COLO668 (cell line): ENCODE measurements at regions not wholly inside any gene's neighbourhood (a gene's known extent, or its start where the extent isn't known, plus 50 kb on each side); places are given as distances from the start of the nearest gene placed in this dataset.

Source experiments
- DNase-seq: peaks from one replicate; lab custom pipeline; 2025; ENCODE audit not compliant: unreplicated experiment; lab: John Stamatoyannopoulos, UW

DNA sequence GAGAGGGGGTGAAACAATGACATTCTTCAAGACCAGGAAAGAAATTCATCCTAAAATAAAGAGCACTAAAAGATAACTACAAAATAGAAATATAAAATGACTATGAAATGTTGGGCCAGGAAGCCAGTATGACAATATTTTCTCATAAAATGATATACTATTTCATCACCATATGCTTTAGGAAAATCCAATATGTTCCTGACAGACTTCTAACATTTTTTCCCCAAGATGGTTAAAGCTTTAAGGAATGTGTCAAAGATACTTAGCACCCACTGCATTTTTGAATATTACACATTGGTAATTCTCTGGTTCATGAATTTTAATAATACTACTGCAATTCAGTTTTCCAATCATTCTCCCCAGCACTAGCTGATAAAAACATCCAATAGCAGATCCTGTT is 87.7 kb upstream of the PLEKHG7 start:
- DNase-seq: no peak

DNA sequence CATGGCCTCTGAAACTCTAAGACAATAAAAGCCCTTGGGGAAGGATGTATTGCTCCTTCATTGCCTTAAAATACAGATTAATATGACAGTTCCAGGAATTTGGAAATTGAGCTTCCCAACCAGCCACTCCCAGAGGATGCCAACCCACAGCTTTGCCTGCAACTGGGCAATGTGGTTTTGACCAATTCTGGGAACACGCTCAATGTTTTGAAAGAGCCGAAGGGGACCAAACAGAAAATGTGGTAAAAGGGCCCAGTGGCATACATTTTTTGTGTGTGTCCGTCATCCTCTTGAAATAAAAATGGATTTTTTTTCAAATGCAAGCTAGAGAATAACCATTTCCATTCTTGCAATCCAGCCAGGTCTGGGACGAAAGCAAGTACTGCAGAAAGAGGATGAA is 88.3 kb upstream of the PLEKHG7 start:
- DNase-seq: no peak

DNA sequence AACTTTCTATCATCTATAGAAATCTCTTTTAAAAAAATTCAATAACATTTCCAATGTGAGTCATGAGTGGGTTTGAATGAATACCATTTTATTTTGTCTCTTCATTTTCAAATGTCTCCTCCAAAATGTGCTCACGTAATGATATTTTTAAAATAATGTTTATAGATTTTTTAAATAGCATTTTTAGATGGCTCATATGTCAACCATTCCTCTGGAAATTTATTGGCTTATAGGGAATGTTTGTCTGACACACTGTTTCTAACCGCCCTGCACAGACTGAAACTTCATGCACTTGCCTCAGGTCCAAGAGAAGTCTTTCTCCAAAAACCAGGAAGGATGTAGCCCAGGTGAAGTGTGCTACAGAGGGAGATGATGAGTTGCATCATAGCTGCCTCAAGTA is 88.8 kb upstream of the PLEKHG7 start:
- DNase-seq: no peak

DNA sequence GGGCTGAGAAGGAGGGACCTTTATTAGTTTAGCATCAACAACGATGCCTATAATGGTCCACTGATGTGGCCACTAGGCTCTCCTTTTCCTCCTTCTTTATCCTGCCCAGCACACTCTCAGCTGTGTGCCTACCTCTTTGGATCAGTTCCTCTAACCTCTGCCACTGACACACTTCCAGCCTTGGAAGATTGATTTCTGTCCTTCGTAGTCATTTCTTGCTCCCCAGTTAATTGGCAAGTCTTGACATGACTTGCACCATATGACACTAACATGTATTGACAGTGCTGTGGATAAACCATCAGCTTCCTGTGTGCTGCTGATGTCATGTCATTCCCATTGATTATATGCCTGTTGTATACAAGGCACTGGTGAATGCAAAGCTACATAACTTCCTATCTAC is 90.2 kb upstream of the PLEKHG7 start:
- no peak for DNase-seq

DNA sequence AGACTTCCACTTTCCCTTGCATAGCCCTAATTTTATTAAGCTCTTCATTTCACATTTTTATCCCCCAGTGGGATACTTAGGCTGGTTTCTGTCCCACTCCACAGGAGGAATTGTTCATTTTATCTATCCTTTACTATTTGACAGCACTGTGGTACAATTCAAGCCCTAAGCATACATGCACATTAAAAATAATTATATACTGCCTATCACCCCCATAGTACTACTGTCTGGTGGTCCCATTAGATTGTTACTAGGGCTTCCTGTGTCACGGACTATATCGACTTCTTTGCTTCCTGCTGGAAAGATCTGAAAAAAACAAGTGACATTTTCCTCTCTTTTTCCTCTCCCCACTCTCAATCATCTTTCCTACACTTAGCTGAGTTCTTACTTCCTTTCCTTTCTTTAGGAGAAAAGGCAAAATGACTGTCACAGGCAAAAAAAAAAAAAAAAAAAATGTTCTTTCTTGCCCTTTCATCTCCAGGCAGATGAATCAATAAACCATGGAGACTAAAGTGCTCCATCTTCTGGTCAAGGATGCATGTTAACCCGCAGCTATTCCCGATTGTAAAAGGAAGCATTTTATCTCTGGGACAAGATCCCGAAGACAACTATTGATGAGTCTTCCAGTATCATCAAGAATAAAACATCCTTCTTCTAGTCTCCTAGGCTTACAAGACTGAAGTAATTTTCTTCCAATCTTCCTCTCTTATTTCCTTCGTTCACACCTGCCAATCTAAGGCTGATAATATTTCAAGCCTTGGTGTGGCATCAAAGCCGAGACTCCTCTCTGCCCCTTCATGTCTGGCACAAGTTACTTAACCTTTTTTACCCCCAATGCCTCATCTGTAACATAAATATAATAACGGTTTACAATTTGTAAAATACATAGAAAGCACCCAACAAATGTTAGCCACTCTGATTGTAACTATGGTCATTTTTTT is 94.4 kb upstream of the PLEKHG7 start:
- no peak for DNase-seq

DNA sequence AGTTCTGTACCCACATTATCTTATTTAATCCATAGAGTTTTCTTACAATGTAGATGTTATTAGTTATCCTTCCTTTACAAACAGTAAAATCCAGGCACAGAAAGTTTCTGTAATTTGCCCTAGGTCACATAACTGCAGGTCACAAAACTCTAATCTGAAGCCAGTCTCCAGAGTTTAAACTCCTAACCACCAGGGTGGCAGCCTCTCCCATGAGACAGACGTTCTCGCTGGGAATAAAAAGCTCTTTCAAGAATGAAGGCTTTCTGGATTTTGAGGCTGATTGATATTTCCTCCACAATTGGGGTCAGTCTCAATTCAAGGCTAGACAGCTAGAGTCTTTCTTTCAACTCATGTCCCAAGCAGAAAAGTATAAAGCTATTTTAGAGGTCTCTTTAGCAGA is 95.8 kb upstream of the PLEKHG7 start:
- no peak for DNase-seq

DNA sequence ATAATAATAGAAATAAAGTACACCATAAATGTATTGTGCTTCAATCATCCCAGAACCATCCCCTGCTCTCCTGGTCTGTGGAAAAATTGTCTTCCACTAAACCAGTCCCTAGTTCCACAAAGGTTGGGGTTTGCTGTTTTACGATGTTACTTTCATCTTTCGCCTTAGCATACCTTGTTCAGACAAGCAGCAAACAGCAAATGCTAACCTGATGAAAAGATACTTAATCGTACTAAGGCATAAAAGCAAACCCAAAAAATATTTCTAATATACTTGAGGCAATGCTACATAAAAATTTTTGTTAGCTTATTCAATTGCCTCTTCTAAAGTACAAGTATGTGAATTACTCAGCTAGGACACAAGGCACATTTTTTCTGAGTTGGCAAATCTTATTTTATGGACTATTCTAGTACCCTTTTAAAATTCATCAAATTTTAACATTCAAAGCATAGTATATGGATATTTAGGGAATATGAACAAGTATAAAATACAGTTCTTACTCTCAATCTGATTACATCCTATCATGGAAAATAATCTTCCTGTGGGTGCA is 97.1 kb upstream of the PLEKHG7 start:
- DNase-seq: no peak

DNA sequence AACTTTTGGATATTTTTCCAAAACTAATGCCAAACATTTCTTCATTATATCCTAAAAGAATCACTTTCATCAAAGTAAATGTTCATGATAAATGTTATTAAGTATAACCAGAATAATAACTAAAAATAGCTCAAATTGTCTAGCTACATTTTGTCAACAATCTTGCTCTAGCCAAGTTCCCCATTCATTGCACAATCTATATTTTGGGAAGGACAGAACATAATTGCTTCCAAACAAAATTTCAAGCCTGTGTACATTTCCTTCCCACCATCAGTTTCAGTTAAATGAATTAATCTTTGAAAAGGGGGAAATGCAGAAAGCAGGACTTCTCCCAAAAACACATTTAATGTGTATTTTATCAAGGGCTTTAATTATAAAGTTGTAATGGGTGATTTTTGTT is 98.0 kb upstream of the PLEKHG7 start:
- DNase-seq: no peak

DNA sequence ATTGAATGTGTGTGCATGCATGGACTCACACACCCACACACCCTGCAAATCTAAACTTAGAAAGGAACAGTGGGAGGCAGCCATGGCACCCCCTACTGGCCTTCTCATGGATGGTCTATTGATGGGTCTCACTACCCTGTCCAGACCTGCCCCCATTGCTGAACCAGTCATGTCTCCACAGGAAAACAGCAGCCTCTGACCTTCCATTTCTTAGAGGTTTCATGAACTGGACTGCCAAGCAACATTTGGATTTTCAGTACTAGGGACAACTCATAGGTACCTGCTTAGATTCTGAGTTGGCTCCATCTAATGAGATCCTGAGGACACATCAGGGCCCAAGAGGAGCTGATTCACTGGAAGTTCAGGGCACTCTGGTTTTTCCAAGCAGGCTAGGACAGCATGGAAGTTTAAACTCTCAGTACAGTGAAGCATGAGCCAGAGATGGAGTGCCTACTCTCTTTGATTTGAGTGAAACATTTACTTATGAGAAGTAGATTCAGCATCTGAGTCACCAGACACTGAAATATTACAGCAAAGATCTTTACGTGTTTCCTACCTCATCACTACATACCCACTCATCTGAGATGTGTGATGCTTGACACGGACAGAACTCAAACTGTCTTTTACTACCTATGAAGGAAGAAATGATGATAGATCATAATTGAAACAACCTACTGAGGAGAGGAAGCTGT is 98.9 kb upstream of the PLEKHG7 start:
- DNase-seq: no peak

DNA sequence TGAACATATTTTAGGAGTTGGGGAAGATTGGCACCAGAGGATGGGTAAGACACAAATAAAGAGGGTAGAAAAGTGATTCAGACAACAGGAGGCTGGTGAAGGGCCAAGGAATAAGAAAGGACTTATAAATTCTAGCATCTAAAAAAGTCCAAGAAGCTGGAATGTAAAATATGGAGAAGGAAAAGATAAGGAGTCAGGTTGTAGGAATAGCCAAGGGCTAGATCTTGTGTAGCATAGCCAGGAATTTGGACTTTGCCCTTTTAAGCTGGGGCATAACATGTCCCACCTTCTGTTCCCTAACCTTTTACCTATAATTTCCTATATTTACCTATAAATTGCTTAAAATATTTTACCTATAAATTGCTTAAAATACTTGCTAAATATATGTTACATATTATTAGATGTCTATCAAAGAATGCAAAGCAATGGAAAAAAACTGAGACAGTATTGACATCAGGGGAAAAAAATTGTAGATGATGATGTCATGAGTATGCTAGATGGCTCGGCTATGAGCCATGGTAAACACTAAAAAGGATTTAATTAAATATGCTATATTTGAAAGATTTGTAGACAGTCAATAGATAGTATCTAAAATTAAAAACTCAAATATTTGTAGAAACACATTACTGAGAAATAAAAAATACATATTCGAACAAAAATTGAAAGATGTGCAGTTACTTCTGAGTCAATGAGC is 99.7 kb upstream of the PLEKHG7 start:
- DNase-seq: no peak

DNA sequence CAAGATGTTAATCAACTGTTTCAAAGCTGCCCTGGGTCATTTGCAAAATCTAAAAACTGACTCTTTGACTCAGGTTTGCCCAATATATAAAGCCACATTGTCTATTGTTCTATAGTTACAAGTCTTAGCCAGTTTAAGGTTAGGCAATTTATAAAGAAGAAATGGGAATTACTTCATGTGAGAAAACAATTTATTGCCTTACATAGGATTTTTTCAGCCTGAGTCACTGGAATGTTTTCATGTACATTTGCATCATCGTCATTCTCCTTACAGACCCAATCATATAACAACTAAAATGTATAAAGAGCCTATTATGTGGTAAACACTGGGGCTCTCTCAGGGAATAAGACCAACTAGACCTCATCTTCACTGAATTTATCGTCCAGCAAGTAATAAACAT is 100.3 kb upstream of the PLEKHG7 start:
- no peak for DNase-seq

DNA sequence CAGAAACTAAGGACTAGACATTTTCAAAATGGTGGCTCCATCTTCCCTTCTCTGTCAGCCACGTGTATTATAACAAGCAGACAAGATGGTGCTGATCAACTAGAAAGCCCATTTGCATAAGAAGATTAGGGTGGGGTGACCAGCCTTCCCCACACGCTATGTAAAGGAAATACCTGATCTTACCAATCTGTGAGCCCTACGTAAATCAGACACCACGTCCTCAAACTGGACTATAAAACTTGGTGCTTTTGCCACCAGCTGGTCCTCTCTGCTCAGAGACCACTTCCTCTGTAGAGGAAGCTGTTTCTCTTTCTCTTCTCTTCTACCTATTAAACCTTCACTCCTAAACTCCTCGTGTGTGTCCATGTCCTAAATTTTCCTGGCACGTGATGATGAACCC is 101.1 kb upstream of the PLEKHG7 start:
- no peak for DNase-seq

DNA sequence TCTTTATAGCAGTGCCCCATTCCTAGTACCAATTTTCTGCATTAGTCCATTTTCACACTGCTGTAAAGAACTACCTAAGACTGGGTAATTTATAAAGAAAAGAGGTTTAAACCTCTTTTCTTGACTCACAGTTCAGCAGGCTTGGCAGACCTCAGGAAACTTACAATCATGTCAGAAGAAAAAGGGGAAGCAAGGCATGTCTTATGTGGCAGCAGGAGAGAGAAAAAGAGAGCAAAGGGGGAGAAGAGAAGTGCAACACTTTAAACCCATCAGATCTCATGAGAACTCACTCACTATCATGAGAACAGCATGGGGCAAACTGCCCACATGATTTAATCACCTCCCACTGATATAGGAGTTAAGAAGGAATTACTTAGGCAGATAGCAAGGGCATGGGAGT is 101.6 kb upstream of the PLEKHG7 start:
- no peak for DNase-seq

DNA sequence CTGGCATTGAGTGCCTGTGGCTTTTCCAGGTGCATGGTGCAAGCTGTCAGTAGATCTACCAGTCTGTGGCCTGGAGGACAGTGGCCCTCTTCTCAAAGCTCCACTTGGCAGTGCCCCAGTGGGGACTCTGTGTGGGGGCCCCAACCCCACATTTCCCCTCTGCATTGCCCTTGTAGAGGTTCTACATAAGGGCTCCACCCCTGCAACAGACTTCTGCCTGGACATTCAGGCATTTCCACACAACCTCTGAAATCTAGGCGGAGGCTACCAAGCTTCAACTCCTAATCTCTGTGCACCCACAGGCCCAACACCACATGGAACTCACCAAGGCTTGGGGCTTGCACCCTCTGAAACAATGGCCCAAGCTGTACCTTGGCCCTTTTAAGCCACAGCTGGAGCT is 102.7 kb upstream of the PLEKHG7 start:
- DNase-seq: no peak

DNA sequence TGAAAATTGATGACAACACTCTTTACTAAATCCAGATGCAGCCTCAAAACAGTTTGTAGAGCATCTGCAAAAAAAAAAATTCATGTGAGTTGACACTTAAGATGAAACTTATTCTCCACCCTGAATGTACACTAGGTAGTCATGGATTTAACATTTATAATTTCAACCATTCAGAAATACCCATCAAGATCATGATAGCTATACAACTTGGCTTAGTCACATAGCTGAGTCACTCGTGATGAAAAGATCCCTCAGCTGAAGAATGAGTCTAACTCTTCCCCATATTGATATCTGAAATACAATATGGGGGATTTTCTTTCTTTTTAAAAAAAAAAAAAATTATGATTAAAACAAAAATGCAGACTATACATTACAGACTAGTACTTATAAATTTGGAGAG is 104.8 kb upstream of the PLEKHG7 start:
- DNase-seq: no peak

DNA sequence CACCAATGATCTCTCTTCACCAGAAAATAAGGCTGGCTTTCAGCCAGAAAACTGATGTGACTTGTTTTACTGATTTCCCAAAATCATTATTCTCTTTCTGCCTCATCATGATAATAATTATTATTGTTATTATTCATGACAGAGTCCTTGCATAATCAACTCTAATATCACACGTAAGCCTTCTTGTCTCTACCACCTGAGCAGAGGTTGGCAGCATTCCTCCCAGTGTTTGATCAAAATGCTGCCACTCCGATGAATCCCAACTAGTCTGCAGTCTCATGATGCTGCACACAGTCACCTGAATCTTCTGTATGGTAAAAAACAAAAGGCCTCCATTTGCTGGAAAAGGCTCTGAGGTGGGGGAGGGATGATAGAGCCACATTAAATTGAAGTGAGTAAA is 105.7 kb upstream of the PLEKHG7 start:
- no peak for DNase-seq

DNA sequence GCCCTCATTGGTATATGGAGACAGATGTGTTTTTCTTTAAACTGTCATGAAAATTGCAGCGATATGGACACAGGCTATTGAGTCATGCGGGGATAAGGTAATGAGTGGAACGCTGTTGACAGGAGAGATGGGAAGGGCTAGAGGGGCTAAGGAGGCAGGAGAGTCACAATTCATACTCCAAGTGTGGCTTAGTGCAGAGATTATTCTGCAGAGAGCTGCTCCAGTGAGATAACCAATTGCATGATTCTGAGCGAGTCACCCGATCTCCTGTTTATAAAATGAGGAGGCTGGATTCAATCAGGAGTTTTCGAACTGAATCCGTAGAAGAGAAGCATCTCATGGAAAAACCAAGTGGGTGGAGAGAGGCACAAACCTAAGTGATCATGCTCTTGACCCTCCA is 106.4 kb upstream of the PLEKHG7 start:
- no peak for DNase-seq

DNA sequence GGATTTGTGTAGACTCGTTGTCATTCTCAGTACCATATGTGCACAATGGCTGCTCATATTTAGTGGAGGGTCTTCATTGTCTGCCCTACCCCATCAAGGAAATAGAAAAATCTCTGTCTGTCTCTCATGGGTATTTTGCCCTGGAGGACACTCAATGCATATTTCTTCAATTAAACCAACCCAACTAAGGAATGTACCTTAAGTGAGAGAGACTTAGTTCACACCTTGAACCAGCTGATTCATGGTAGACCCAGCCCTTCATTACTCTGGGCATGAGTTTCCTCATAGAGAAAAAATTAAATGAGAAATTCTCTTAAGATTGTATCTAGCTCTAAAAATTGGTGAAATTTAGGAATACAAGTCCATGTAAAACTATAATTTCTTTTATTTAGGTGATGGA is 107.1 kb upstream of the PLEKHG7 start:
- DNase-seq: no peak

DNA sequence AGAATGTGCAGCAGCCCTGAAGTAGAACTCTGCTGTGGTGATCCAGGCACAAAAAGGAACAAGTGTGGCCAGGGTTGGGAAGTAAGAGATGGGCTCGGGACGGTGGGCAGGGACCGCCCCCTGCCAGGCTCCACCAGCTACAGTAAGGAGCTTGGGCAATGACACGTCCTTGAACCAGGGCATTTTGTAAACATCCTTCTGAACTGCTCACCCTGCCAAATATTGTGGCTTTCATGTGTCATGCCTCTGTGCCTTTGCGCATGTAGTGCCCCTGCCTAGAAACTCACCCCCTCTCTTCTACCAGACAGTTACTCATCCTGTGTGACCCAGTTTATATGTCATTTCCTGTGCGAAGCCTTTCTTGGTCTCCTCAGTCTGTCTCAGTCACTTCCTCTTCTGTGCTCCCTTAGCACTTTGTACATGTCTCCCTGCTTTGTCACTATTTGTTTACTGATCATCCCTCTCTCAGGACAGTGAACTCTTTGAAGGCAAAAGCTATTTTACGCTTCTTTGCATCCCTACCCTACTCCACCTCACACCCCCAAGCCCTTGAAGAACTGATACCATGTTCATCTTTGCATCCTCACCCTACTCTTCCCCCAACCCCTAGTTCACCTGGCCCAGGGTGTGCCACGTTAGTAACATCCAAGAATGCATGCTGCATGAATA is 108.9 kb upstream of the PLEKHG7 start:
- no peak for DNase-seq

DNA sequence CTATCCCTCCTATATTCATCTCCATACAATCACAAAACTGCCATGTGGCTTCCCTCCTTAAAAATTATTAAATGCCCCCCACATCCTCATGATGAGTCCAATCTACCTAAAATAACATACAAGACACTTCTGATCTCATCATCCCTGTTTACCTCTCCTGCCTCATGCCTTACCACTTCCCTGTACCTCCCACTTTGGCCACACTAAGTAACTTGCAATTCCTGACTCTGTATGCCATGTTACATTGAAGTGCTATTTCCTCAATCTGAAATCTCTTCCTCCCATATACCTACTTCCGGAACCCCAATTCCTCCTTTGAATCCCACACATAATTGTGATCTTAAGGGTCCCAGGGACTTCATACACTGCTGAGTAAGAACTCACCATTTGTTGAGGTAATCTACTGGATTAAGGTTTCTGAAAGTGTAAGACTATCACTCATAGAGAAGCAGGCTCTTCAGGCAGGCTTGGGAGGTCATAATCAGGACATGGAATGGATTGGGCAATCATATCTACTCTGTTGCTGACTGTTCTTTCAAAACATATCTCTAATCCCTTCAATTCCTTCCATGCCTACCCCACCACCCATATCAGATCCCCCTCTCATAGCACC is 117.6 kb upstream of the PLEKHG7 start:
- no peak for DNase-seq

DNA sequence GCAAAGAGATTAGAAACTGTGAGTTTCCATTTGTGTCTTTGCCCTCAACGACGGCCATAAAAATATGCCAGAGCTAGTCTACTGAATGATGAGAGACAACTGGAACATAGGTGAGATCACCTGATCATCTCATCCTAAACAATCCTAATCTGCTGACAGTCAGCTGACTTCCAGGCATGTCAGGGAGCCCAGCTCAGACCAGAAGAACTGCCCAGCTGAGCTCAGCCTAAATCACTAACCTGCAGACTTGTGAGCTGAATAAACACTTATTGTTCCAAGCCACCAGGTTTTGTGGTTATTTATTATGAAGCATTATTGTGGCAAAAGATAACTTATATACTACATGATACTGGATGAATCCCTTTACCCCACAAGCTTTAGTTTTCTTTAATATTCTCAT is 118.9 kb upstream of the PLEKHG7 start:
- no peak for DNase-seq
